Right lobe of liver (tissue), 4 donors: ENCODE measurements at regions not wholly inside any gene's neighbourhood (a gene's known extent, or its start where the extent isn't known, plus 50 kb on each side); places are given as distances from the start of the nearest gene placed in this dataset.

ENCODE experiments used
- POLR2A ChIP-seq: fragments of 450-650 bp; IDR thresholded peaks from one replicate; pipeline ENCODE4 v1.6.1; 2017; ENCODE audit warnings: antibody characterized with exemption, mild to moderate bottlenecking
- TF ChIP-seq, protein P1 (sequence below), 4 donors: fragments of 200-600 bp in 3 of 4; fragments of 450-650 bp in 1 of 4; IDR thresholded peaks; one replicate each; pipeline versions ENCODE4 v1.5.1 to v1.8.0; 2016 to 2022; ENCODE audit warnings: antibody characterized with exemption in 4 of 4, mild to moderate bottlenecking in 2 of 4
- donor health status: DM: no; HTN: no; CAD: no.
- donor health status: DM: no; HTN: no; CAD: no.
- donor health status: DM: no; HTN: yes; CAD: no.

DNA sequence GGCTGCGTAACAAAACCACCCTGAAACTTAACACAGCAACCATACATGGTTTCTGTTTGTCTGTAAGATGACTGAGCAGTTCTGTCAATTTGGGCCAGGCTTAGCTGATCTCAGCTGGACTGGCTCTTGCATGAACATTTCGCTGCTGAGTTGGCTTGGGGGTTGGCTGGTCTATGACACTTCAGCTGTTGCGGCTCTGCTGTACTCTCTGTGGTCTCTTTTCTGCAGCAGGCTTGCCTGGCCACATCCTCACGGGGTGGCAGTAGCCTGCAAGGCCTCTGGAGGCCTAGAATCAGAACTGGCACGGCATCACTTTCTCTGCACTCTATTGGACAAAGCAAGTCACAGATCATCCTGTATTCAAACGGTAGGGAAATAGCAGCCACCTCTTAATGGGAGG is 216.2 kb downstream of the BCL11B start:
- TF ChIP-seq, protein P1, sequence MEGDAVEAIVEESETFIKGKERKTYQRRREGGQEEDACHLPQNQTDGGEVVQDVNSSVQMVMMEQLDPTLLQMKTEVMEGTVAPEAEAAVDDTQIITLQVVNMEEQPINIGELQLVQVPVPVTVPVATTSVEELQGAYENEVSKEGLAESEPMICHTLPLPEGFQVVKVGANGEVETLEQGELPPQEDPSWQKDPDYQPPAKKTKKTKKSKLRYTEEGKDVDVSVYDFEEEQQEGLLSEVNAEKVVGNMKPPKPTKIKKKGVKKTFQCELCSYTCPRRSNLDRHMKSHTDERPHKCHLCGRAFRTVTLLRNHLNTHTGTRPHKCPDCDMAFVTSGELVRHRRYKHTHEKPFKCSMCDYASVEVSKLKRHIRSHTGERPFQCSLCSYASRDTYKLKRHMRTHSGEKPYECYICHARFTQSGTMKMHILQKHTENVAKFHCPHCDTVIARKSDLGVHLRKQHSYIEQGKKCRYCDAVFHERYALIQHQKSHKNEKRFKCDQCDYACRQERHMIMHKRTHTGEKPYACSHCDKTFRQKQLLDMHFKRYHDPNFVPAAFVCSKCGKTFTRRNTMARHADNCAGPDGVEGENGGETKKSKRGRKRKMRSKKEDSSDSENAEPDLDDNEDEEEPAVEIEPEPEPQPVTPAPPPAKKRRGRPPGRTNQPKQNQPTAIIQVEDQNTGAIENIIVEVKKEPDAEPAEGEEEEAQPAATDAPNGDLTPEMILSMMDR (IDR thresholded peaks at IDR 0.05), result no peak
- TF ChIP-seq POLR2A, result no peak
